NCI-H1105 treated with DMSO at 0.1 percent for 48 hours (cell line): ENCODE measurements at regions not wholly inside any gene's neighbourhood (a gene's known extent, or its start where the extent isn't known, plus 50 kb on each side); places are given as distances from the start of the nearest gene placed in this dataset.
"Not testable (repeated sequence)": the region's sequence is repeated elsewhere in the genome, so short reads cannot be mapped to it uniquely, and the experiment has no call there.

ENCODE experiments used
- DNase-seq: peaks from one replicate; lab custom pipeline; 2025; lab: John Stamatoyannopoulos, UW

- DNase-seq = not testable (repeated sequence)
Measured at GRCh38 chr6:16039892-16040627, 88.8 kb upstream of the MYLIP start.

GRCh38 chr6:16038938-16039337 is 89.9 kb upstream of the MYLIP start:
- DNase-seq = no peak

GRCh38 chr6:16035488-16036080 is 93.3 kb upstream of the MYLIP start:
- DNase-seq = no peak

GRCh38 chr6:16033214-16033613 is 95.7 kb upstream of the MYLIP start:
- no peak for DNase-seq

GRCh38 chr6:16031278-16031981 is 97.5 kb upstream of the MYLIP start:
- no peak for DNase-seq

GRCh38 chr6:16028966-16029365 is 99.9 kb upstream of the MYLIP start:
- no peak for DNase-seq

- DNase-seq = no peak
Measured at GRCh38 chr6:16020259-16020658, 108.6 kb upstream of the MYLIP start.

- no peak for DNase-seq
Measured at GRCh38 chr6:16019462-16019861, 109.4 kb upstream of the MYLIP start.

GRCh38 chr6:16018626-16019025 is 110.3 kb upstream of the MYLIP start:
- no peak for DNase-seq

GRCh38 chr6:16014325-16014724 is 114.6 kb upstream of the MYLIP start:
- not testable (repeated sequence) for DNase-seq

GRCh38 chr6:16007146-16007545 is 121.7 kb upstream of the MYLIP start:
- no peak for DNase-seq

GRCh38 chr6:16006681-16007080 is 122.2 kb upstream of the MYLIP start:
- no peak for DNase-seq

- no peak for DNase-seq
Measured at GRCh38 chr6:16004934-16005679, 123.8 kb upstream of the MYLIP start.

GRCh38 chr6:16003197-16003491 is 125.7 kb upstream of the MYLIP start:
- DNase-seq = no peak

- no peak for DNase-seq
Measured at GRCh38 chr6:16002332-16003196, 126.3 kb upstream of the MYLIP start.

GRCh38 chr6:16001158-16001557 is 127.7 kb upstream of the MYLIP start:
- DNase-seq = no peak

GRCh38 chr6:15999201-15999600 is 129.7 kb upstream of the MYLIP start:
- DNase-seq = no peak

GRCh38 chr6:15997586-15998388 is 131.1 kb upstream of the MYLIP start:
- DNase-seq = no peak

GRCh38 chr6:15996030-15996429 is 132.9 kb upstream of the MYLIP start:
- no peak for DNase-seq

GRCh38 chr6:15995493-15995892 is 133.4 kb upstream of the MYLIP start:
- DNase-seq = no peak
